Trophoblast cell (in vitro differentiated cells and primary cell): ENCODE measurements at regions not wholly inside any gene's neighbourhood (a gene's known extent, or its start where the extent isn't known, plus 50 kb on each side); places are given as distances from the start of the nearest gene placed in this dataset.

Experiments
- DNase-seq, 2 donors: peaks; one replicate each; pipeline ENCODE4 v3.0.0-alpha.2; 2016
- H2AFZ ChIP-seq: 2 replicates; pipeline ENCODE4 v1.6.1; 2013; ENCODE audit warnings: low read length, moderate library complexity, mild to moderate bottlenecking; ENCODE audit not compliant: insufficient read depth, poor library complexity
- H2AK5ac ChIP-seq: 2 replicates; pipeline ENCODE4 v1.6.1; 2013; ENCODE audit warnings: mild to moderate bottlenecking, low read length
- H2BK120ac ChIP-seq: 2 replicates; pipeline ENCODE4 v1.6.1; 2013; ENCODE audit warnings: low read length, mild to moderate bottlenecking, moderate library complexity; ENCODE audit not compliant: insufficient read depth, poor library complexity
- H2BK12ac ChIP-seq: 2 replicates; pipeline ENCODE4 v1.6.1; 2013; ENCODE audit warnings: mild to moderate bottlenecking, low read length, moderate library complexity
- H2BK5ac ChIP-seq: 2 replicates; pipeline ENCODE4 v1.6.1; 2013; ENCODE audit warnings: low read length, low read depth, moderate library complexity, mild to moderate bottlenecking; ENCODE audit not compliant: poor library complexity
- H3K14ac ChIP-seq: 2 replicates; pipeline ENCODE4 v1.6.1; 2013; ENCODE audit warnings: mild to moderate bottlenecking, low read length
- H3K18ac ChIP-seq: 2 replicates; pipeline ENCODE4 v1.6.1; 2013; ENCODE audit warnings: mild to moderate bottlenecking, low read length
- H3K23ac ChIP-seq: 2 replicates; pipeline ENCODE4 v1.6.1; 2013; ENCODE audit warnings: low read length
- H3K27ac ChIP-seq: 2 replicates; pipeline ENCODE4 v1.5.1; 2013; ENCODE audit warnings: low read depth, mild to moderate bottlenecking, inconsistent platforms, low read length, moderate library complexity
- H3K27me3 ChIP-seq: 2 replicates; pipeline ENCODE4 v1.6.1; 2013; ENCODE audit warnings: inconsistent platforms, mild to moderate bottlenecking, low read length, moderate library complexity; ENCODE audit not compliant: insufficient read depth
- H3K36me3 ChIP-seq, 2 experiments: 1 replicate in 1 of 2; 2 replicates in 1 of 2; pipeline ENCODE4 v1.6.1; 2013; ENCODE audit warnings: low read length in 2 of 2, mild to moderate bottlenecking in 2 of 2, moderate library complexity in 1 of 2; ENCODE audit not compliant: insufficient read depth in 2 of 2, control insufficient read depth in 1 of 2
- H3K4ac ChIP-seq: 2 replicates; pipeline ENCODE4 v1.6.1; 2013; ENCODE audit warnings: low read depth, mild to moderate bottlenecking, low read length, moderate library complexity
- H3K4me1 ChIP-seq, 2 experiments: 1 replicate in 1 of 2; 2 replicates in 1 of 2; pipeline ENCODE4 v1.6.1; 2013; ENCODE audit warnings: low read length in 2 of 2, mild to moderate bottlenecking in 2 of 2, moderate library complexity in 1 of 2; ENCODE audit not compliant: insufficient read depth in 2 of 2, control insufficient read depth in 1 of 2
- H3K4me2 ChIP-seq: 2 replicates; pipeline ENCODE4 v1.6.1; 2013; ENCODE audit warnings: inconsistent platforms, mild to moderate bottlenecking, low read length, moderate library complexity
- H3K4me3 ChIP-seq: 2 replicates; pipeline ENCODE4 v1.5.1; 2013; ENCODE audit warnings: mild to moderate bottlenecking, low read depth, low read length, inconsistent platforms
- H3K79me1 ChIP-seq: one replicate; pipeline ENCODE4 v1.6.1; 2013; ENCODE audit warnings: low read length
- H3K79me2 ChIP-seq: 2 replicates; pipeline ENCODE4 v1.6.1; 2013; ENCODE audit warnings: low read length, mild to moderate bottlenecking; ENCODE audit not compliant: control insufficient read depth, insufficient read depth, poor library complexity
- H3K9ac ChIP-seq: 2 replicates; pipeline ENCODE4 v1.6.1; 2013; ENCODE audit warnings: mild to moderate bottlenecking, low read length
- H3K9me3 ChIP-seq: 2 replicates; pipeline ENCODE4 v1.6.1; 2013; ENCODE audit warnings: low read depth, mild to moderate bottlenecking, control low read depth, inconsistent platforms, low read length; ENCODE audit not compliant: insufficient read depth
- H4K12ac ChIP-seq: 2 replicates; pipeline ENCODE4 v1.6.1; 2013; ENCODE audit warnings: low read depth, mild to moderate bottlenecking, low read length, moderate library complexity
- H4K8ac ChIP-seq: 2 replicates; pipeline ENCODE4 v1.6.1; 2013; ENCODE audit warnings: low read depth, mild to moderate bottlenecking, low read length, moderate library complexity
- H4K91ac ChIP-seq: one replicate; pipeline ENCODE4 v1.6.1; 2013; ENCODE audit warnings: low read depth, mild to moderate bottlenecking, low read length, moderate library complexity
- WGBS: extraction: QIAGEN DNeasy Blood & Tissue Kit; methylation state at CpG from one replicate; pipeline ENCODE4 v1.1.7; 2013; ENCODE audit warnings: missing lambda C conversion rate; ENCODE audit not compliant: insufficient read length, insufficient coverage; ENCODE audit errors: extremely low coverage; 5-methylcytosine and 5-hydroxymethylcytosine counted together

- WGBS = no CpG with 5 or more reads among the region's 4 CpGs
Observed at GRCh38 chr18:45498287-45498658, 117.0 kb upstream of the SLC14A2 start.

GRCh38 chr18:45503990-45504389 is 111.3 kb upstream of the SLC14A2 start:
- H2BK5ac ChIP-seq = no peak overlapping the region
- no peak overlapping the region for H4K12ac ChIP-seq
- no peak overlapping the region for H2AFZ ChIP-seq
- H4K91ac ChIP-seq = no peak overlapping the region
- DNase-seq = no peak
- no CpG with 5 or more reads among the region's 3 CpGs for WGBS
- no peak overlapping the region for H2BK120ac ChIP-seq
- H3K79me2 ChIP-seq = no peaks in the 10 kb centered on the region
- no peak overlapping the region for H3K14ac ChIP-seq
- no peak overlapping the region for H2BK12ac ChIP-seq
- H3K79me1 ChIP-seq = no peaks in the 10 kb centered on the region
- no peak overlapping the region for H3K9ac ChIP-seq
- H3K18ac ChIP-seq = no peak overlapping the region
- H2AK5ac ChIP-seq = no peak overlapping the region
- H3K27ac ChIP-seq = no peak overlapping the region
- H3K23ac ChIP-seq = no peak overlapping the region
- peaks cover 2% of the 10 kb centered on the region for H3K9me3 ChIP-seq
- H3K4me1 ChIP-seq = no peaks in the 10 kb centered on the region
- no peak overlapping the region for H3K4ac ChIP-seq
- no peaks in the 10 kb centered on the region for H3K27me3 ChIP-seq
- no peak overlapping the region for H4K8ac ChIP-seq
- H3K4me2 ChIP-seq = no peak overlapping the region
- H3K36me3 ChIP-seq = no peaks in the 10 kb centered on the region
- H3K4me3 ChIP-seq = no peak overlapping the region

More at GRCh38 chr18:45498287-45498658, 117.0 kb upstream of the SLC14A2 start:
- Histone ChIP-seq H3K9ac (no peak overlapping the region), H2AK5ac (no peak overlapping the region), H3K4me3 (no peak overlapping the region), H2BK12ac (no peak overlapping the region), H2BK120ac (no peak overlapping the region), H4K8ac (no peak overlapping the region), H3K36me3 (no peaks in the 10 kb centered on the region), H4K12ac (no peak overlapping the region), H3K4me2 (no peak overlapping the region), H3K9me3 (no peaks in the 10 kb centered on the region), H2BK5ac (no peak overlapping the region), H3K23ac (no peak overlapping the region), H4K91ac (no peak overlapping the region), H3K4me1 (no peaks in the 10 kb centered on the region), H3K27ac (no peak overlapping the region), H3K79me1 (no peaks in the 10 kb centered on the region), H2AFZ (no peak overlapping the region), H3K18ac (no peak overlapping the region), H3K27me3 (no peaks in the 10 kb centered on the region), H3K14ac (no peak overlapping the region), H3K4ac (no peak overlapping the region), H3K79me2 (no peaks in the 10 kb centered on the region)
- no peak for DNase-seq

- no peaks in the 10 kb centered on the region for H3K36me3 ChIP-seq
- no peaks in the 10 kb centered on the region for H3K4me1 ChIP-seq
- H3K27me3 ChIP-seq = no peaks in the 10 kb centered on the region
- no peak overlapping the region for H3K4me3 ChIP-seq
- H2AK5ac ChIP-seq = no peak overlapping the region
- no peak overlapping the region for H3K14ac ChIP-seq
- H2BK5ac ChIP-seq = no peak overlapping the region
- H3K9me3 ChIP-seq = peaks cover 2% of the 10 kb centered on the region
- H4K8ac ChIP-seq = no peak overlapping the region
- H2AFZ ChIP-seq = no peak overlapping the region
- H2BK12ac ChIP-seq = no peak overlapping the region
- H4K12ac ChIP-seq = no peak overlapping the region
- no peak overlapping the region for H3K9ac ChIP-seq
- no peak for DNase-seq
- no CpG with 5 or more reads among the region's 12 CpGs for WGBS
- no peak overlapping the region for H3K4ac ChIP-seq
- no peak overlapping the region for H3K27ac ChIP-seq
- no peak overlapping the region for H4K91ac ChIP-seq
- H3K79me2 ChIP-seq = no peaks in the 10 kb centered on the region
- no peak overlapping the region for H3K23ac ChIP-seq
- no peak overlapping the region for H3K18ac ChIP-seq
- no peaks in the 10 kb centered on the region for H3K79me1 ChIP-seq
- H2BK120ac ChIP-seq = no peak overlapping the region
- H3K4me2 ChIP-seq = no peak overlapping the region
Observed at GRCh38 chr18:45505497-45506206, 109.6 kb upstream of the SLC14A2 start.

DNA sequence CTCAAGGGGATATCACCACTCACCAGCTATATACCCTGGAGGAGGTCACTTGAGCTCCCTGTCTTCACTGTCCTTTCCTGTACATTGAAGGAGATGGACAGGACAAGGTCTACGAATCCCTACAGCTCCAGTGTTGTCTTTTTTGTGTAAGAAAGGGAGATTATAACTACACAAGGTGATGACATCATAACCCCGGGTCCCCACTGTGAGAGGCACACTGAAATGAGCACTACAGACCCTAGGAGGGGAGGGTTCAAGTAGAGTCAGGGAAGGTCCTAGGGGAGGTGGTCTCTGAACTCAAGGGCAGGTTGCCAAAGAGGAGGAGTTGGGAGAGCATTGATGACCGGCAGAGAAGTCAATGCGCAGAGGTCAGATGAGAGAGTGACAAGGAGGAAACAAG is 108.3 kb upstream of the SLC14A2 start:
- no peak overlapping the region for H3K23ac ChIP-seq
- no peak overlapping the region for H4K91ac ChIP-seq
- H2AK5ac ChIP-seq = no peak overlapping the region
- H3K9me3 ChIP-seq = peaks cover 2% of the 10 kb centered on the region
- H2BK12ac ChIP-seq = no peak overlapping the region
- no peak overlapping the region for H3K14ac ChIP-seq
- no peak overlapping the region for H2BK120ac ChIP-seq
- H3K4me3 ChIP-seq = no peak overlapping the region
- no CpG with 5 or more reads among the region's 4 CpGs for WGBS
- H4K12ac ChIP-seq = no peak overlapping the region
- H3K18ac ChIP-seq = no peak overlapping the region
- no peaks in the 10 kb centered on the region for H3K79me2 ChIP-seq
- no peaks in the 10 kb centered on the region for H3K36me3 ChIP-seq
- H2AFZ ChIP-seq = no peak overlapping the region
- no peak for DNase-seq
- H3K4me1 ChIP-seq = no peaks in the 10 kb centered on the region
- H3K27me3 ChIP-seq = no peaks in the 10 kb centered on the region
- no peak overlapping the region for H4K8ac ChIP-seq
- no peak overlapping the region for H3K27ac ChIP-seq
- H3K4ac ChIP-seq = no peak overlapping the region
- no peak overlapping the region for H3K9ac ChIP-seq
- H3K4me2 ChIP-seq = no peak overlapping the region
- H2BK5ac ChIP-seq = no peak overlapping the region
- H3K79me1 ChIP-seq = no peaks in the 10 kb centered on the region
